GM23338 (cell line): ENCODE measurements at regions not wholly inside any gene's neighbourhood (a gene's known extent, or its start where the extent isn't known, plus 50 kb on each side); places are given as distances from the start of the nearest gene placed in this dataset.
A peak's percentile ranks its signal among the peaks of the same experiment; 100 is the strongest.

Experiments used
- ATAC-seq: fragments of 200-7000 bp; cut with Tn5 transposase; 3 replicates; pipeline ENCODE4 v1.9.1; 2020
- DNase-seq: peaks from one replicate; pipeline ENCODE4 v3.0.0-alpha.2; 2015; ENCODE audit warnings: low spot score
- H2AFZ ChIP-seq: fragments of 200-600 bp; sonication (generic); 2 replicates; pipeline ENCODE4 v1.8.0; 2016; ENCODE audit warnings: antibody characterized with exemption, mild to moderate bottlenecking, moderate library complexity
- H3F3A ChIP-seq: fragments of 200-600 bp; sonication (generic); replicated peaks from 2 replicates; pipeline ENCODE4 v1.8.0; 2017; ENCODE audit warnings: antibody characterized with exemption, mixed run types, low read depth
- H3K27ac ChIP-seq: fragments of 200-600 bp; sonication (generic); 2 replicates; pipeline ENCODE4 v1.6.1; 2016; ENCODE audit warnings: low read depth
- H3K27me3 ChIP-seq: fragments of 200-600 bp; sonication (generic); 2 replicates; pipeline ENCODE4 v1.8.0; 2016; ENCODE audit warnings: mild to moderate bottlenecking, mixed run types, moderate library complexity; ENCODE audit not compliant: insufficient read depth
- H3K36me3 ChIP-seq: fragments of 200-600 bp; sonication (generic); 2 replicates; pipeline ENCODE4 v1.8.0; 2016; ENCODE audit warnings: mild to moderate bottlenecking; ENCODE audit not compliant: insufficient read depth
- H3K4me1 ChIP-seq: fragments of 200-600 bp; sonication (generic); 2 replicates; pipeline ENCODE4 v1.8.0; 2016; ENCODE audit warnings: mild to moderate bottlenecking, moderate library complexity; ENCODE audit not compliant: insufficient read depth
- H3K4me2 ChIP-seq: fragments of 200-600 bp; sonication (generic); 2 replicates; pipeline ENCODE4 v1.7.1; 2017; ENCODE audit warnings: mixed run types
- H3K4me3 ChIP-seq: fragments of 200-600 bp; sonication (generic); 2 replicates; pipeline ENCODE4 v1.6.1; 2016; ENCODE audit warnings: mixed run types
- H3K79me2 ChIP-seq: fragments of 200-600 bp; sonication (generic); replicated peaks from 2 replicates; pipeline ENCODE4 v1.8.0; 2017; ENCODE audit warnings: mild to moderate bottlenecking; ENCODE audit not compliant: insufficient read depth
- H3K9me2 ChIP-seq: fragments of 200-600 bp; sonication (generic); 2 replicates; pipeline ENCODE4 v1.8.0; 2017; ENCODE audit not compliant: insufficient read depth
- H4K20me1 ChIP-seq: fragments of 200-600 bp; sonication (generic); replicated peaks from 2 replicates; pipeline ENCODE4 v1.8.0; 2017; ENCODE audit warnings: mild to moderate bottlenecking; ENCODE audit not compliant: insufficient read depth
- H3K27ac Mint-ChIP-seq: 2 replicates; pipeline ENCODE4 v1.8.0; 2020; ENCODE audit warnings: inconsistent platforms, mild to moderate bottlenecking, moderate library complexity, mixed read lengths
- H3K27me3 Mint-ChIP-seq: 3 replicates; pipeline ENCODE4 v1.8.0; 2022; ENCODE audit warnings: low read depth, mild to moderate bottlenecking, moderate library complexity, mixed read lengths, inconsistent platforms; ENCODE audit not compliant: insufficient read depth, poor library complexity
- H3K36me3 Mint-ChIP-seq: 3 replicates; pipeline ENCODE4 v1.8.0; 2021; ENCODE audit warnings: low read depth, mild to moderate bottlenecking, inconsistent platforms, moderate library complexity, mixed read lengths
- H3K4me1 Mint-ChIP-seq: 3 replicates; pipeline ENCODE4 v1.8.0; 2020; ENCODE audit warnings: mild to moderate bottlenecking, inconsistent platforms, mixed read lengths
- H3K4me3 Mint-ChIP-seq: 3 replicates; pipeline ENCODE4 v1.8.0; 2021; ENCODE audit warnings: moderate library complexity, mild to moderate bottlenecking, inconsistent platforms, mixed read lengths
- H3K9me3 Mint-ChIP-seq: 3 replicates; pipeline ENCODE4 v1.8.0; 2020; ENCODE audit warnings: moderate library complexity, mild to moderate bottlenecking, inconsistent platforms, mixed read lengths
- NANOG ChIP-seq: IDR thresholded peaks from 2 replicates; pipeline ENCODE4 v1.6.1; 2016; ENCODE audit warnings: antibody characterized with exemption, borderline replicate concordance
- POLR2AphosphoS5 ChIP-seq: IDR thresholded peaks from 2 replicates; pipeline ENCODE4 v1.6.1; 2016; ENCODE audit warnings: antibody characterized with exemption, low read depth
- ZNF462 ChIP-seq: fragments of 250-450 bp; sonication (Bioruptor Pico); IDR thresholded peaks from 2 replicates; pipeline ENCODE4 v1.5.0; 2020; ENCODE audit warnings: mild to moderate bottlenecking, moderate library complexity

GRCh38 chr6:10268611-10269310 is 146.1 kb downstream of the TFAP2A start (continued):
- TF ChIP-seq ZNF462 (CRISPR knock-in tag): no peak

- H3K4me3 Mint-ChIP-seq: peak overlapping the region; percentile 55
- H3K9me3 Mint-ChIP-seq: peaks cover 5% of the 10 kb centered on the region; the same call in 2 of the 3 replicates
- peak overlapping the region; percentile 98 for H3K27ac Mint-ChIP-seq
- Histone ChIP-seq H3K27me3 (no peaks in the 10 kb centered on the region), H3K27ac (peak overlapping the region; percentile 76; the same call in 1 of the 2 replicates), H3F3A (no peaks in the 10 kb centered on the region), H3K79me2 (no peaks in the 10 kb centered on the region), H3K4me3 (peak overlapping the region; percentile 25; the same call in 1 of the 2 replicates), H3K4me1 (peaks cover 37% of the 10 kb centered on the region), H4K20me1 (no peaks in the 10 kb centered on the region), H3K36me3 (0 out of 2 replicates have a peak, but pooled peaks cover 4% of the 10 kb centered on the region), H3K9me2 (no peaks in the 10 kb centered on the region), H3K4me2 (peak overlapping the region; percentile 27), H2AFZ (no peak overlapping the region)
- TF ChIP-seq ZNF462 (CRISPR knock-in tag) (0 out of 2 replicates have a peak, but pooled peaks have one; percentile 58), NANOG (peak; percentile 14; the same call in 1 of the 2 replicates), POLR2AphosphoS5 (no peak)
- H3K27me3 Mint-ChIP-seq: peaks cover 10% of the 10 kb centered on the region
- peaks cover 44% of the 10 kb centered on the region for H3K4me1 Mint-ChIP-seq
- peaks cover 3% of the 10 kb centered on the region; the same call in 1 of the 3 replicates for H3K36me3 Mint-ChIP-seq
- peak; percentile 79 for DNase-seq
- peak; percentile 91 for ATAC-seq
Observed at GRCh38 chr6:10268111-10268510, 146.8 kb downstream of the TFAP2A start.
